ENCODE measurements at regions not wholly inside any gene's neighbourhood (a gene's known extent, or its start where the extent isn't known, plus 50 kb on each side); places are given as distances from the start of the nearest gene placed in this dataset.

- POLR2A ChIA-PET: no interaction called here
- Mint-ChIP-seq H3K9me3 (ENCODE audit: insufficient read depth) (no peaks in the 10 kb centered on the region), H3K4me1 (no peaks in the 10 kb centered on the region), H3K27ac (no peak overlapping the region), H3K27me3 (peaks cover 14% of the 10 kb centered on the region), H3K4me3 (no peak overlapping the region)
- Histone ChIP-seq H3K4me2 (replicated peaks; ENCODE audit: low read depth, low read length, poor library complexity, severe bottlenecking) (no peak overlapping the region), H3K36me3 (replicated peaks in 1 of 2; ENCODE audit: control extremely low read depth in 1 of 2, control insufficient read depth in 1 of 2, extremely low read depth in 1 of 2, insufficient read depth in 2 of 2, low read length in 1 of 2) (no peaks in the 10 kb centered on the region), H3K4me3 (ENCODE audit: control extremely low read depth in 1 of 5, extremely low read depth in 1 of 5, insufficient read depth in 1 of 5, low read depth in 2 of 5, low read length in 4 of 5) (no peak overlapping the region), H3K9me3 (ENCODE audit: control extremely low read depth in 1 of 3, control insufficient read depth in 2 of 3, insufficient read depth in 1 of 3, low read length in 2 of 3) (no peaks in the 10 kb centered on the region), H3K4me1 (ENCODE audit: control insufficient read depth in 2 of 2, insufficient read depth in 2 of 2, low read length in 2 of 2) (no peaks in the 10 kb centered on the region), H2AFZ (ENCODE audit: insufficient read depth, low read depth, low read length, poor library complexity, severe bottlenecking) (no peak overlapping the region), H3K79me2 (ENCODE audit: control insufficient read depth, insufficient read depth, low read length) (no peaks in the 10 kb centered on the region), H4K20me1 (ENCODE audit: control insufficient read depth, insufficient read depth, low read length, poor library complexity, severe bottlenecking) (no peaks in the 10 kb centered on the region), H3K27me3 (replicated peaks in 1 of 4; ENCODE audit: control extremely low read depth in 1 of 4, control insufficient read depth in 3 of 4, insufficient read depth in 4 of 4, low read length in 3 of 4) (no peaks in the 10 kb centered on the region), H3K9ac (ENCODE audit: low read length) (no peak overlapping the region), H3K27ac (ENCODE audit: low read length in 2 of 2) (no peak overlapping the region)
- no peak for DNase-seq
- intact Hi-C loops (cut with micrococcal nuclease): no loop called here
- ATAC-seq (ENCODE audit: low read depth): no peak
- TF ChIP-seq EZH2 (IDR thresholded peaks at IDR 0.05; ENCODE audit: borderline replicate concordance, insufficient read depth, low read depth, low read length, poor library complexity, severe bottlenecking) (no peak), CTCF (IDR thresholded peaks at IDR 0.05) (no peak)
- CTCF ChIA-PET: no interaction called here
These were observed 94.7 kb upstream of the SLC7A14 start for GRCh38 chr3:170680593-170680992.

GRCh38 chr3:170679190-170679589 is 93.3 kb upstream of the SLC7A14 start:
- H3K9me3 Mint-ChIP-seq (ENCODE audit: insufficient read depth): no peaks in the 10 kb centered on the region
- no peaks in the 10 kb centered on the region for H3K4me1 ChIP-seq (ENCODE audit: control insufficient read depth in 2 of 2, insufficient read depth in 2 of 2, low read length in 2 of 2)

More at GRCh38 chr3:170679190-170679589, 93.3 kb upstream of the SLC7A14 start:
- no peak overlapping the region for H3K4me2 ChIP-seq (replicated peaks; ENCODE audit: low read depth, low read length, poor library complexity, severe bottlenecking)
- H3K4me3 ChIP-seq (ENCODE audit: control extremely low read depth in 1 of 5, extremely low read depth in 1 of 5, insufficient read depth in 1 of 5, low read depth in 2 of 5, low read length in 4 of 5): no peak overlapping the region
- ChIA-PET CTCF (no interaction called here), POLR2A (no interaction called here)
- WGBS (ENCODE audit: insufficient coverage): 100% methylated on average over 1 of the region's 3 CpGs
- Mint-ChIP-seq H3K4me1 (no peaks in the 10 kb centered on the region), H3K27me3 (peaks cover 14% of the 10 kb centered on the region), H3K27ac (no peak overlapping the region), H3K4me3 (no peak overlapping the region)
- intact Hi-C loops (cut with micrococcal nuclease): no loop called here
- no peaks in the 10 kb centered on the region for H3K9me3 ChIP-seq (ENCODE audit: control extremely low read depth in 1 of 3, control insufficient read depth in 2 of 3, insufficient read depth in 1 of 3, low read length in 2 of 3)
- H3K79me2 ChIP-seq (ENCODE audit: control insufficient read depth, insufficient read depth, low read length): no peaks in the 10 kb centered on the region
- ATAC-seq (ENCODE audit: low read depth): no peak
- no peak overlapping the region for H3K9ac ChIP-seq (ENCODE audit: low read length)
- no peak for DNase-seq
- H4K20me1 ChIP-seq (ENCODE audit: control insufficient read depth, insufficient read depth, low read length, poor library complexity, severe bottlenecking): no peaks in the 10 kb centered on the region
- H2AFZ ChIP-seq (ENCODE audit: insufficient read depth, low read depth, low read length, poor library complexity, severe bottlenecking): no peak overlapping the region
- H3K36me3 ChIP-seq (replicated peaks in 1 of 2; ENCODE audit: control extremely low read depth in 1 of 2, control insufficient read depth in 1 of 2, extremely low read depth in 1 of 2, insufficient read depth in 2 of 2, low read length in 1 of 2): no peaks in the 10 kb centered on the region
- TF ChIP-seq EZH2 (IDR thresholded peaks at IDR 0.05; ENCODE audit: borderline replicate concordance, insufficient read depth, low read depth, low read length, poor library complexity, severe bottlenecking): no peak
- TF ChIP-seq CTCF (IDR thresholded peaks at IDR 0.05): no peak
- no peaks in the 10 kb centered on the region for H3K27me3 ChIP-seq (replicated peaks in 1 of 4; ENCODE audit: control extremely low read depth in 1 of 4, control insufficient read depth in 3 of 4, insufficient read depth in 4 of 4, low read length in 3 of 4)
- H3K27ac ChIP-seq (ENCODE audit: low read length in 2 of 2): no peak overlapping the region
